PFSK-1 (cell line): ENCODE measurements at regions not wholly inside any gene's neighbourhood (a gene's known extent, or its start where the extent isn't known, plus 50 kb on each side); places are given as distances from the start of the nearest gene placed in this dataset.

Experiments used
- FOXP2 ChIP-seq: optimal IDR thresholded peaks from 2 replicates; pipeline ENCODE3; 2011; ENCODE audit warnings: borderline replicate concordance, control low read depth, inconsistent platforms; ENCODE audit not compliant: insufficient read depth; ENCODE audit errors: extremely low read length, extremely low read depth
- POLR2AphosphoS5 ChIP-seq: IDR thresholded peaks from 2 replicates; pipeline ENCODE4 v1.6.1; 2012; ENCODE audit warnings: low read depth, mild to moderate bottlenecking, control low read depth, low read length, moderate library complexity
- TAF1 ChIP-seq: IDR thresholded peaks from 2 replicates; pipeline ENCODE4 v1.6.1; 2012; ENCODE audit warnings: low read length, control low read depth, borderline replicate concordance; ENCODE audit not compliant: insufficient read depth
- TF ChIP-seq, protein P1 (sequence below), 2 experiments: IDR thresholded peaks; 2 replicates each; pipeline versions ENCODE4 v1.6.1 to v1.8.0; 2011 to 2012; ENCODE audit warnings: low read depth in 2 of 2, low read length in 2 of 2, control low read depth in 1 of 2, inconsistent platforms in 1 of 2, mild to moderate bottlenecking in 1 of 2, moderate library complexity in 1 of 2; ENCODE audit not compliant: insufficient read depth in 1 of 2

DNA sequence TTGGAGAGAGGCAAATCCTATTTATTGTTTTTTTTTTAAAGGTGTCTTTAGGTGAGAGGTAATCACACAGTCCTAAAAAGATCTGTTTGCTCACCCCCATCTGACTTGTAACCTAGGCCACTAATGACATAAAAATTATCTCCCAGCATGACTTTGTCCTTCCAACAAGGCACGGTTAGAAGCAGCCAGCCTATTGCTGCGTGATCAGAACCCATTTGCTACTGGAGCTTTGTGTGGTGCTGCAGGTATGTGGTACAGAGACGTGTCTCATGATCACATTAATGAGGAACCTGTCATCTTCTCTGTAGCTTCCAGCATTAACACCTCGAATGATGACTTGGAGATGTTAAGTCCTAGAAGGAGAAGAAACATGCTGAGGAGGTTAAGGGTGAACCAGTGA lies 555.8 kb upstream of the TLE4 start:
- TF ChIP-seq POLR2AphosphoS5 (no peak), TAF1 (no peak), FOXP2 (no peak)
- TF ChIP-seq, protein P1, sequence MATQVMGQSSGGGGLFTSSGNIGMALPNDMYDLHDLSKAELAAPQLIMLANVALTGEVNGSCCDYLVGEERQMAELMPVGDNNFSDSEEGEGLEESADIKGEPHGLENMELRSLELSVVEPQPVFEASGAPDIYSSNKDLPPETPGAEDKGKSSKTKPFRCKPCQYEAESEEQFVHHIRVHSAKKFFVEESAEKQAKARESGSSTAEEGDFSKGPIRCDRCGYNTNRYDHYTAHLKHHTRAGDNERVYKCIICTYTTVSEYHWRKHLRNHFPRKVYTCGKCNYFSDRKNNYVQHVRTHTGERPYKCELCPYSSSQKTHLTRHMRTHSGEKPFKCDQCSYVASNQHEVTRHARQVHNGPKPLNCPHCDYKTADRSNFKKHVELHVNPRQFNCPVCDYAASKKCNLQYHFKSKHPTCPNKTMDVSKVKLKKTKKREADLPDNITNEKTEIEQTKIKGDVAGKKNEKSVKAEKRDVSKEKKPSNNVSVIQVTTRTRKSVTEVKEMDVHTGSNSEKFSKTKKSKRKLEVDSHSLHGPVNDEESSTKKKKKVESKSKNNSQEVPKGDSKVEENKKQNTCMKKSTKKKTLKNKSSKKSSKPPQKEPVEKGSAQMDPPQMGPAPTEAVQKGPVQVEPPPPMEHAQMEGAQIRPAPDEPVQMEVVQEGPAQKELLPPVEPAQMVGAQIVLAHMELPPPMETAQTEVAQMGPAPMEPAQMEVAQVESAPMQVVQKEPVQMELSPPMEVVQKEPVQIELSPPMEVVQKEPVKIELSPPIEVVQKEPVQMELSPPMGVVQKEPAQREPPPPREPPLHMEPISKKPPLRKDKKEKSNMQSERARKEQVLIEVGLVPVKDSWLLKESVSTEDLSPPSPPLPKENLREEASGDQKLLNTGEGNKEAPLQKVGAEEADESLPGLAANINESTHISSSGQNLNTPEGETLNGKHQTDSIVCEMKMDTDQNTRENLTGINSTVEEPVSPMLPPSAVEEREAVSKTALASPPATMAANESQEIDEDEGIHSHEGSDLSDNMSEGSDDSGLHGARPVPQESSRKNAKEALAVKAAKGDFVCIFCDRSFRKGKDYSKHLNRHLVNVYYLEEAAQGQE (IDR thresholded peaks at IDR 0.05; ENCODE audit: insufficient read depth in 1 of 2, low read depth in 2 of 2, low read length in 2 of 2), result no peak
